ENCODE measurements at regions not wholly inside any gene's neighbourhood (a gene's known extent, or its start where the extent isn't known, plus 50 kb on each side); places are given as distances from the start of the nearest gene placed in this dataset.

GRCh38 chr11:129503646-129504045 lies 128.0 kb downstream of the BARX2 start:
- H3K4me1 ChIP-seq = no peaks in the 10 kb centered on the region
- WGBS (ENCODE audit: missing lambda C conversion rate) = 2% methylated on average over 2 of the region's 2 CpGs
- ChIA-PET CTCF (no interaction called here), POLR2A (no interaction called here)
- ATAC-seq (no peak), DNase-seq (ENCODE audit: low read depth in 1 of 2, low spot score in 1 of 2) (no peak), FAIRE-seq (no peak)
- TF ChIP-seq ZC3H11A (IDR thresholded peaks at IDR 0.05) (no peak), PBX3 (IDR thresholded peaks at IDR 0.05) (no peak), RAD21 (conservative IDR thresholded peaks at IDR 0.05 in 1 of 2, IDR thresholded peaks at IDR 0.05 in 1 of 2) (no peak), CEBPB (IDR thresholded peaks at IDR 0.05) (no peak), CBX2 (IDR thresholded peaks at IDR 0.05; ENCODE audit: borderline replicate concordance, low read depth) (no peak)
- no peak overlapping the region for H3K4me2 ChIP-seq
- H3K27ac ChIP-seq = no peak overlapping the region
- H3K9me3 ChIP-seq = no peaks in the 10 kb centered on the region
- no peak overlapping the region for H3K4me3 ChIP-seq

GRCh38 chr11:129505266-129505665 lies 129.6 kb downstream of the BARX2 start:
- CTCF ChIA-PET = interaction anchor here (1.2 kb wide), 1 partner anchor 23 kb away, joined by 3 read pairs; no protein-coding TSS in a partner anchor

GRCh38 chr11:129508163-129508562 lies 132.5 kb downstream of the BARX2 start:
- ATAC-seq = no peak
- no peak for TF ChIP-seq USF2 (IDR thresholded peaks at IDR 0.05)
- no peak for TF ChIP-seq RAD21 (conservative IDR thresholded peaks at IDR 0.05 in 1 of 2, IDR thresholded peaks at IDR 0.05 in 1 of 2)
- TF ChIP-seq FOSB (CRISPR knock-in tag; IDR thresholded peaks at IDR 0.05) = no peak
- TF ChIP-seq EHMT2 (IDR thresholded peaks at IDR 0.05; ENCODE audit: low read depth) = no peak
- no peak for TF ChIP-seq POLR2A (IDR thresholded peaks at IDR 0.05; ENCODE audit: low read length)
- TF ChIP-seq HES2 (IDR thresholded peaks at IDR 0.05) = no peak
- no peak for TF ChIP-seq CTCF (IDR thresholded peaks at IDR 0.05)
- TF ChIP-seq CBX2 (IDR thresholded peaks at IDR 0.05; ENCODE audit: borderline replicate concordance, low read depth) = no peak
- no peak for TF ChIP-seq CHD4 (IDR thresholded peaks at IDR 0.05; ENCODE audit: borderline replicate concordance)
- no peak for TF ChIP-seq RCOR1 (IDR thresholded peaks at IDR 0.05; ENCODE audit: low read depth, low read length)
- no peak for TF ChIP-seq PBX3 (IDR thresholded peaks at IDR 0.05)
- no peak for TF ChIP-seq ATOH8 (CRISPR knock-in tag; IDR thresholded peaks at IDR 0.05; ENCODE audit: low read depth)
- H3K4me1 ChIP-seq = no peaks in the 10 kb centered on the region
- no peak overlapping the region for H3K27ac ChIP-seq
- H3K4me2 ChIP-seq = no peak overlapping the region
- ChIA-PET CTCF (no interaction called here), POLR2A (no interaction called here)
- no peaks in the 10 kb centered on the region for H3K9me3 ChIP-seq
- no peak for DNase-seq (ENCODE audit: low read depth in 1 of 2, low spot score in 1 of 2)
- WGBS (ENCODE audit: missing lambda C conversion rate) = 59% methylated on average over 4 of the region's 4 CpGs
- no peak overlapping the region for H3K4me3 ChIP-seq
- FAIRE-seq = no peak

More at GRCh38 chr11:129505266-129505665, 129.6 kb downstream of the BARX2 start:
- WGBS (ENCODE audit: missing lambda C conversion rate) = 0% methylated on average over 2 of the region's 2 CpGs
- H3K4me1 ChIP-seq = no peaks in the 10 kb centered on the region
- H3K27ac ChIP-seq = no peak overlapping the region
- ATAC-seq = no peak
- FAIRE-seq = no peak
- no peak for DNase-seq (ENCODE audit: low read depth in 1 of 2, low spot score in 1 of 2)
- no peak overlapping the region for H3K4me2 ChIP-seq
- POLR2A ChIA-PET = no interaction called here
- TF ChIP-seq BCL3 (IDR thresholded peaks at IDR 0.05) (no peak), CBX8 (IDR thresholded peaks at IDR 0.05) (no peak), ZFP36 (IDR thresholded peaks at IDR 0.05; ENCODE audit: borderline replicate concordance, partially characterized antibody) (no peak), EHMT2 (IDR thresholded peaks at IDR 0.05; ENCODE audit: low read depth) (no peak), EP300 (IDR thresholded peaks at IDR 0.05) (no peak), EHF (CRISPR knock-in tag; IDR thresholded peaks at IDR 0.05) (no peak), E2F6 (IDR thresholded peaks at IDR 0.05; ENCODE audit: borderline replicate concordance, low read depth) (no peak), RCOR1 (IDR thresholded peaks at IDR 0.05; ENCODE audit: low read depth, low read length) (no peak), ELK1 (IDR thresholded peaks at IDR 0.05; ENCODE audit: low read depth, low read length) (no peak)
- H3K4me3 ChIP-seq = no peak overlapping the region
- H3K9me3 ChIP-seq = no peaks in the 10 kb centered on the region

All from A549 (cell line).